ENCODE measurements at regions not wholly inside any gene's neighbourhood (a gene's known extent, or its start where the extent isn't known, plus 50 kb on each side); places are given as distances from the start of the nearest gene placed in this dataset.

DNA sequence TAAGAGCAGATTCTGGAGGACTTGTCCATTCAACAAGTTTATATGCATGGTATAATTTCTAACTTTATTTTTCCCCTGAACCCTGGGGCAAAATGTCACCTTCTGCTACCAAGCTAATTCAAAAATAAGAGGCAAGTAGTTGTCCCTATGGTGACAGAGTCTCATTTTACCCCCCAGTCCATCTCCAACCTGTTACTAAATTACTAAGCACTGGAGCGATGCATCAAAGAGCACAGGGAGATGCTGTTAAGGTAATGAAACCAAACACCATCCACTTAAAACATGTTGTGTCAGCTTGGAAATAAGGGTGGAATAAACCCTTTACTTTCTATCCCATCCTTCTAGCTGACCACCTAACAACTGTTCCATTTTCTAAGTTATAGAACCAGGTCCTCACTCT is 417.4 kb upstream of the ATP11B start:
- TF ChIP-seq, protein P1, sequence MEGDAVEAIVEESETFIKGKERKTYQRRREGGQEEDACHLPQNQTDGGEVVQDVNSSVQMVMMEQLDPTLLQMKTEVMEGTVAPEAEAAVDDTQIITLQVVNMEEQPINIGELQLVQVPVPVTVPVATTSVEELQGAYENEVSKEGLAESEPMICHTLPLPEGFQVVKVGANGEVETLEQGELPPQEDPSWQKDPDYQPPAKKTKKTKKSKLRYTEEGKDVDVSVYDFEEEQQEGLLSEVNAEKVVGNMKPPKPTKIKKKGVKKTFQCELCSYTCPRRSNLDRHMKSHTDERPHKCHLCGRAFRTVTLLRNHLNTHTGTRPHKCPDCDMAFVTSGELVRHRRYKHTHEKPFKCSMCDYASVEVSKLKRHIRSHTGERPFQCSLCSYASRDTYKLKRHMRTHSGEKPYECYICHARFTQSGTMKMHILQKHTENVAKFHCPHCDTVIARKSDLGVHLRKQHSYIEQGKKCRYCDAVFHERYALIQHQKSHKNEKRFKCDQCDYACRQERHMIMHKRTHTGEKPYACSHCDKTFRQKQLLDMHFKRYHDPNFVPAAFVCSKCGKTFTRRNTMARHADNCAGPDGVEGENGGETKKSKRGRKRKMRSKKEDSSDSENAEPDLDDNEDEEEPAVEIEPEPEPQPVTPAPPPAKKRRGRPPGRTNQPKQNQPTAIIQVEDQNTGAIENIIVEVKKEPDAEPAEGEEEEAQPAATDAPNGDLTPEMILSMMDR (IDR thresholded peaks at IDR 0.05; ENCODE audit: insufficient read depth, low read depth, low read length): no peak
- TF ChIP-seq EZH2 (IDR thresholded peaks at IDR 0.05; ENCODE audit: insufficient read depth, low read length): no peak

All from astrocyte (in vitro differentiated cells and primary cell).